GM12891 (cell line): ENCODE measurements at regions not wholly inside any gene's neighbourhood (a gene's known extent, or its start where the extent isn't known, plus 50 kb on each side); places are given as distances from the start of the nearest gene placed in this dataset.

Experiments used
- POLR2A ChIP-seq: IDR thresholded peaks from 2 replicates; pipeline ENCODE4 v1.6.1; 2011; ENCODE audit warnings: low read depth, low read length, control low read depth
- POLR2AphosphoS5 ChIP-seq: IDR thresholded peaks from 2 replicates; pipeline ENCODE4 v1.6.1; 2011; ENCODE audit warnings: low read depth, low read length, control low read depth
- TAF1 ChIP-seq: IDR thresholded peaks from 2 replicates; pipeline ENCODE4 v1.6.1; 2011; ENCODE audit warnings: low read depth, low read length, control low read depth

DNA sequence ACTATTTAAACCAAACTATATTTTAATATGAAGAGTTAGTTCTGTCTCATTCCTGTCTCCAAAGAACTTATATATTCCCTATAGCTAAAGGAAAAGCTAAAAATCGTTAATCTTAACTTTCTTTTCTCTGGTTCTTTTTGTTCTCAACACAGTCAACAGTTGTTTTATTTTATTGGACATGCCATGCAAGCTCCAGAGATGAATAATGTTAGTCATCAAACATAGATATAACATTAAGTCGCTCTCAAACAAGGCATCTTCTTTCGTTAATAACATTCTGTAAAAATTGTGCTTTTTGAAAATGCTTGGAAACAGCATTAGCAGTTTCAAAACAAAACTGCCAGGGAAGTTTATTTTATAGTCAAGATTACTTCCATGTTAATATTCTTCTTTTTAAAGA lies 117.9 kb upstream of the GPM6A start:
- TF ChIP-seq POLR2AphosphoS5 (no peak), POLR2A (no peak), TAF1 (no peak)
